ENCODE measurements at regions not wholly inside any gene's neighbourhood (a gene's known extent, or its start where the extent isn't known, plus 50 kb on each side); places are given as distances from the start of the nearest gene placed in this dataset.

- ChIA-PET CTCF (no interaction called here), POLR2A (no interaction called here)
- no peak for TF ChIP-seq CTCF (IDR thresholded peaks at IDR 0.05; ENCODE audit: insufficient read depth, low read depth, low read length)
- no peaks in the 10 kb centered on the region for H3K36me3 ChIP-seq (ENCODE audit: control insufficient read depth, insufficient read depth, low read length)
- no peaks in the 10 kb centered on the region for H3K27me3 ChIP-seq (ENCODE audit: control insufficient read depth, insufficient read depth, low read length)
- no peak overlapping the region for H3K4me3 ChIP-seq (ENCODE audit: low read depth, low read length)
- no peak for DNase-seq (ENCODE audit: low read depth)
These were observed 105.2 kb downstream of the BBS10 start for GRCh38 chr12:76242813-76243550.

GRCh38 chr12:76241371-76241770, 106.8 kb downstream of the BBS10 start:
- POLR2A ChIA-PET = no interaction called here
- DNase-seq (ENCODE audit: low read depth) = no peak
- Histone ChIP-seq H3K36me3 (ENCODE audit: control insufficient read depth, insufficient read depth, low read length) (no peaks in the 10 kb centered on the region), H3K27me3 (ENCODE audit: control insufficient read depth, insufficient read depth, low read length) (no peaks in the 10 kb centered on the region), H3K4me3 (ENCODE audit: low read depth, low read length) (no peak overlapping the region)
- TF ChIP-seq CTCF (IDR thresholded peaks at IDR 0.05; ENCODE audit: insufficient read depth, low read depth, low read length) = 0 out of 2 replicates have a peak, but pooled peaks have one; percentile 11
- CTCF ChIA-PET = no interaction called here

- DNase-seq (ENCODE audit: low read depth) = no peak
- TF ChIP-seq CTCF (IDR thresholded peaks at IDR 0.05; ENCODE audit: insufficient read depth, low read depth, low read length) = no peak
- H3K4me3 ChIP-seq (ENCODE audit: low read depth, low read length) = no peak overlapping the region
- POLR2A ChIA-PET = no interaction called here
- no peaks in the 10 kb centered on the region for H3K27me3 ChIP-seq (ENCODE audit: control insufficient read depth, insufficient read depth, low read length)
- CTCF ChIA-PET = no interaction called here
- H3K36me3 ChIP-seq (ENCODE audit: control insufficient read depth, insufficient read depth, low read length) = no peaks in the 10 kb centered on the region
These were observed 107.9 kb downstream of the BBS10 start for GRCh38 chr12:76240281-76240680.

GRCh38 chr12:76238688-76239087, 109.5 kb downstream of the BBS10 start:
- CTCF ChIA-PET = no interaction called here

GRCh38 chr12:76237086-76237701, 111.0 kb downstream of the BBS10 start:
- Histone ChIP-seq H3K27me3 (ENCODE audit: control insufficient read depth, insufficient read depth, low read length) (no peaks in the 10 kb centered on the region), H3K36me3 (ENCODE audit: control insufficient read depth, insufficient read depth, low read length) (no peaks in the 10 kb centered on the region), H3K4me3 (ENCODE audit: low read depth, low read length) (no peak overlapping the region)
- DNase-seq (ENCODE audit: low read depth) = no peak
- ChIA-PET CTCF (no interaction called here), POLR2A (no interaction called here)
- TF ChIP-seq CTCF (IDR thresholded peaks at IDR 0.05; ENCODE audit: insufficient read depth, low read depth, low read length) = no peak

More at GRCh38 chr12:76238688-76239087, 109.5 kb downstream of the BBS10 start:
- POLR2A ChIA-PET = no interaction called here
- TF ChIP-seq CTCF (IDR thresholded peaks at IDR 0.05; ENCODE audit: insufficient read depth, low read depth, low read length) = no peak
- Histone ChIP-seq H3K36me3 (ENCODE audit: control insufficient read depth, insufficient read depth, low read length) (no peaks in the 10 kb centered on the region), H3K4me3 (ENCODE audit: low read depth, low read length) (no peak overlapping the region), H3K27me3 (ENCODE audit: control insufficient read depth, insufficient read depth, low read length) (no peaks in the 10 kb centered on the region)
- DNase-seq (ENCODE audit: low read depth) = no peak

All from BJ (cell line).